HCT116 (cell line): ENCODE measurements at regions not wholly inside any gene's neighbourhood (a gene's known extent, or its start where the extent isn't known, plus 50 kb on each side); places are given as distances from the start of the nearest gene placed in this dataset.

Source experiments
- ATAC-seq: fragments of 200-7000 bp; cut with Tn5 transposase; 2 replicates; pipeline ENCODE4 v1.9.1; 2020; ENCODE audit warnings: mild to moderate bottlenecking, moderate library complexity
- BruUV-seq: library from RNA; stranded (reverse); fragments of 400-500 nt; replicated peaks from 2 replicates; lab custom pipeline; 2021; lab: Mats Ljungman, UMichigan
- CTCF ChIA-PET: fragments of 300-600 bp; sonication (Branson Sonifier 250); formaldehyde crosslinking; loops from one replicate; lab custom pipeline; 2021; ENCODE audit warnings: antibody characterized with exemption; lab: Charles Lee
- POLR2A ChIA-PET: fragments of 300-600, 350-600 bp; sonication (Branson Sonifier 250); formaldehyde crosslinking; loops from one replicate; lab custom pipeline; 2021; ENCODE audit warnings: antibody characterized with exemption; lab: Charles Lee
- RAD21 ChIA-PET, 2 experiments: fragments of 300-600 bp; sonication (Branson Sonifier 250); formaldehyde crosslinking; loops; one replicate each; lab custom pipeline; 2023; ENCODE audit warnings: low total read pairs in 2 of 2; ENCODE audit not compliant: uncharacterized antibody in 2 of 2, unreplicated experiment in 2 of 2, low non-redundant PET in 1 of 2; lab: Charles Lee
- DNase-seq: peaks from one replicate; pipeline ENCODE4 v3.0.0-alpha.2; 2010; ENCODE audit warnings: low read depth, low spot score
- H2AFZ ChIP-seq: fragments of 200-600 bp; shearing (Covaris generic), sonication (generic); 2 replicates; pipeline ENCODE4 v1.6.1; 2017; ENCODE audit warnings: low read depth, mixed run types, mixed read lengths, antibody characterized with exemption, low read length; ENCODE audit not compliant: poor library complexity, severe bottlenecking
- H3K27ac ChIP-seq: 2 replicates; pipeline ENCODE4 v1.5.1; 2012; ENCODE audit warnings: low read depth, low read length
- H3K27me3 ChIP-seq: fragments of 200-600 bp; sonication (generic); 2 replicates; pipeline ENCODE4 v1.6.1; 2016; ENCODE audit warnings: mixed run types, low read length, mixed read lengths; ENCODE audit not compliant: insufficient read depth
- H3K36me3 ChIP-seq, 2 experiments: fragments of 200-500 bp in 1 of 2; fragments of 200-600 bp in 1 of 2; sonication (Bioruptor generic) in 1 of 2; sonication (generic) in 1 of 2; 2 replicates each; pipeline versions ENCODE4 v1.5.1 to v1.6.1; 2014 to 2016; ENCODE audit warnings: low read length in 2 of 2, inconsistent platforms in 1 of 2, mixed read lengths in 1 of 2, mixed run types in 1 of 2; ENCODE audit not compliant: insufficient read depth in 2 of 2, control insufficient read depth in 1 of 2
- H3K4me1 ChIP-seq, 2 experiments: fragments of 200-600 bp in 1 of 2; sonication (generic) in 1 of 2; 2 replicates each; pipeline versions ENCODE4 v1.5.1 to v1.6.1; 2012 to 2017; ENCODE audit warnings: low read length in 2 of 2, inconsistent platforms in 1 of 2, mild to moderate bottlenecking in 1 of 2, mixed read lengths in 1 of 2, mixed run types in 1 of 2, moderate library complexity in 1 of 2; ENCODE audit not compliant: insufficient read depth in 2 of 2, control insufficient read depth in 1 of 2
- H3K4me2 ChIP-seq: fragments of 200-600 bp; sonication (generic); 2 replicates; pipeline ENCODE4 v1.6.1; 2017; ENCODE audit warnings: mixed run types, low read length, mixed read lengths
- H3K4me3 ChIP-seq, 2 experiments: fragments of 200-600 bp in 1 of 2; sonication (generic) in 1 of 2; replicated peaks in 1 of 2; 2 replicates each; pipeline ENCODE4 v1.5.1; 2011 to 2016; ENCODE audit warnings: low read length in 2 of 2, control low read depth in 1 of 2, low read depth in 1 of 2, mild to moderate bottlenecking in 1 of 2, mixed read lengths in 1 of 2, mixed run types in 1 of 2
- H3K79me2 ChIP-seq: fragments of 200-600 bp; sonication (generic); 2 replicates; pipeline ENCODE4 v1.6.1; 2017; ENCODE audit warnings: mild to moderate bottlenecking, mixed run types, low read length, moderate library complexity, mixed read lengths; ENCODE audit not compliant: insufficient read depth
- H3K9ac ChIP-seq: fragments of 200-600 bp; sonication (generic); 2 replicates; pipeline ENCODE4 v1.6.1; 2016; ENCODE audit warnings: low read length, mixed read lengths
- H3K9me2 ChIP-seq: fragments of 200-600 bp; sonication (generic), shearing (Covaris generic); 2 replicates; pipeline ENCODE4 v1.6.1; 2017; ENCODE audit warnings: mixed run types, mild to moderate bottlenecking, moderate library complexity; ENCODE audit not compliant: insufficient read depth
- H3K9me3 ChIP-seq, 2 experiments: fragments of 200-500 bp in 1 of 2; fragments of 200-600 bp in 1 of 2; sonication (Bioruptor generic) in 1 of 2; sonication (generic) in 1 of 2; 2 replicates each; pipeline ENCODE4 v1.6.1; 2014 to 2017; ENCODE audit warnings: low read length in 2 of 2, mixed read lengths in 2 of 2, inconsistent platforms in 1 of 2, low read depth in 1 of 2, mild to moderate bottlenecking in 1 of 2, mixed run types in 1 of 2, moderate library complexity in 1 of 2; ENCODE audit not compliant: control insufficient read depth in 1 of 2, insufficient read depth in 1 of 2
- H4K20me1 ChIP-seq: fragments of 200-600 bp; sonication (generic), shearing (Covaris generic); 2 replicates; pipeline ENCODE4 v1.6.1; 2017; ENCODE audit warnings: mixed run types, mild to moderate bottlenecking, moderate library complexity; ENCODE audit not compliant: insufficient read depth
- CEBPB ChIP-seq: IDR thresholded peaks from 2 replicates; pipeline ENCODE4 v1.6.1; 2012; ENCODE audit warnings: low read depth
- FOSL1 ChIP-seq: IDR thresholded peaks from 2 replicates; pipeline ENCODE4 v1.6.1; 2012; ENCODE audit warnings: low read depth
- POLR2A ChIP-seq: IDR thresholded peaks from 2 replicates; pipeline ENCODE4 v1.7.0; 2011; ENCODE audit warnings: borderline replicate concordance; ENCODE audit not compliant: insufficient read depth, insufficient read length; ENCODE audit errors: extremely low read depth
- SIN3A ChIP-seq: IDR thresholded peaks from 2 replicates; pipeline ENCODE4 v1.6.1; 2012; ENCODE audit warnings: low read depth
- TCF7L2 ChIP-seq: IDR thresholded peaks from 2 replicates; pipeline ENCODE4 v1.7.0; 2011; ENCODE audit warnings: borderline replicate concordance, inconsistent platforms; ENCODE audit not compliant: insufficient read depth, insufficient read length; ENCODE audit errors: extremely low read depth
- intact Hi-C: fragments of 100-400 bp; cut with micrococcal nuclease; formaldehyde crosslinking; loops from 2 replicates; pipeline ENCODE4 v1.10.0; 2022

GRCh38 chr9:115665519-115665918, 488.1 kb upstream of the PAPPA start:
- DNase-seq (no peak), ATAC-seq (no peak)
- Histone ChIP-seq H3K9me2 (no peaks in the 10 kb centered on the region), H3K4me1 (no peaks in the 10 kb centered on the region), H2AFZ (no peak overlapping the region), H3K4me2 (no peak overlapping the region), H3K27me3 (peaks cover 55% of the 10 kb centered on the region), H3K79me2 (no peaks in the 10 kb centered on the region), H4K20me1 (no peaks in the 10 kb centered on the region), H3K4me3 (no peak overlapping the region)
- ChIA-PET RAD21 (no interaction called here), CTCF (no interaction called here)
- no TSS peak for BruUV-seq
- no peak for TF ChIP-seq TCF7L2
- TF ChIP-seq, all 23 proteins: peak for 0
- Histone ChIP-seq H3K9me3 (no peaks in the 10 kb centered on the region), H3K9ac (no peak overlapping the region), H3K36me3 (no peaks in the 10 kb centered on the region), H3K27ac (no peak overlapping the region)
- intact Hi-C loops: no loop called here
- POLR2A ChIA-PET: no interaction called here

DNA sequence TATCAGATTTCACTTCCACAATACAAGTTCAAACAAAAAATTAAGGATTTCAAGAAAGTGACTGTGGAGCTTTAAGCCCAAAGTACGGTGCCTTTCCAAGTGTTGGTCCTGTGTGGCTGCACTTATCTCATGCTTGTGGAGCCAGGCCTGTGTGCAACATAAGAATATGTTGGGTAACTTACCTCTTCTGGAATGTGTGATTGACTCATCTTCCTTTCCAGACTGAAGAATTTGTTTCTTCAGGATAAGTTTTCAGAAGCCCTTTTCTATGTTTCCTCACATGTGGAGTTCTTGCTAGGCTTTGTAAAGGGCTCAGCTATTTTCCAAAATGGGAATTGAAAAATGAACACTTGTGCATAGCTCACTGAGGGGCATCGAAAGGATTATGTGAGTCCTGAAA, 485.1 kb upstream of the PAPPA start:
- Histone ChIP-seq H3K9me3 (no peaks in the 10 kb centered on the region), H2AFZ (no peak overlapping the region), H3K27ac (no peak overlapping the region), H3K4me3 (no peak overlapping the region), H3K4me2 (no peak overlapping the region), H3K4me1 (no peaks in the 10 kb centered on the region; a peak in 1 of 4 replicates), H4K20me1 (no peaks in the 10 kb centered on the region), H3K9me2 (no peaks in the 10 kb centered on the region), H3K27me3 (peaks cover 39% of the 10 kb centered on the region), H3K79me2 (no peaks in the 10 kb centered on the region), H3K36me3 (no peaks in the 10 kb centered on the region), H3K9ac (no peak overlapping the region)
- no peak for TF ChIP-seq TCF7L2
- no peak for TF ChIP-seq POLR2A
- no peak for TF ChIP-seq FOSL1
- TF ChIP-seq SIN3A: no peak
- TF ChIP-seq CEBPB: no peak
- ChIA-PET CTCF (no interaction called here), POLR2A (no interaction called here), RAD21 (no interaction called here)
- BruUV-seq: no TSS peak
- no peak for DNase-seq
- no peak for ATAC-seq
- intact Hi-C loops: no loop called here
